Caco-2 (cell line): ENCODE measurements at regions not wholly inside any gene's neighbourhood (a gene's known extent, or its start where the extent isn't known, plus 50 kb on each side); places are given as distances from the start of the nearest gene placed in this dataset.

Experiments
- BruUV-seq: library from RNA; stranded (reverse); fragments of 400-500 nt; replicated peaks from 2 replicates; lab custom pipeline; 2021; lab: Mats Ljungman, UMichigan
- CTCF ChIA-PET: fragments of 300-600 bp; sonication (Branson Sonifier 250); formaldehyde crosslinking; loops from one replicate; lab custom pipeline; 2022; ENCODE audit warnings: antibody characterized with exemption; lab: Charles Lee
- POLR2A ChIA-PET: fragments of 300-600 bp; sonication (Branson Sonifier 250); formaldehyde crosslinking; loops from one replicate; lab custom pipeline; 2022; ENCODE audit warnings: antibody characterized with exemption; lab: Charles Lee
- DNase-seq, 2 experiments: peaks; one replicate each; pipeline versions ENCODE4 v3.0.0 to v3.0.0-alpha.2; 2020 to 2022
- H3K27me3 ChIP-seq: replicated peaks from 2 replicates; pipeline ENCODE4 v1.6.0; 2011; ENCODE audit warnings: low read length; ENCODE audit not compliant: control insufficient read depth, insufficient read depth
- H3K36me3 ChIP-seq: 2 replicates; pipeline ENCODE4 v1.5.1; 2011; ENCODE audit warnings: low read length; ENCODE audit not compliant: control insufficient read depth, insufficient read depth
- H3K4me1 ChIP-seq: fragments of 250-450 bp; sonication (Bioruptor Pico); 2 replicates; pipeline ENCODE4 v1.5.1; 2020; ENCODE audit warnings: mild to moderate bottlenecking
- H3K4me3 ChIP-seq: 2 replicates; pipeline ENCODE4 v1.5.1; 2011; ENCODE audit warnings: low read depth, mild to moderate bottlenecking, control low read depth, low read length
- H3K9me3 ChIP-seq: fragments of 250-450 bp; sonication (Bioruptor Pico); 2 replicates; pipeline ENCODE4 v1.5.1; 2020; ENCODE audit warnings: mild to moderate bottlenecking, moderate library complexity
- H3K27ac Mint-ChIP-seq: one replicate; pipeline ENCODE4 v1.8.0; 2022; ENCODE audit warnings: mixed read lengths; ENCODE audit not compliant: unreplicated experiment
- H3K27me3 Mint-ChIP-seq: one replicate; pipeline ENCODE4 v1.8.0; 2022; ENCODE audit warnings: mixed read lengths; ENCODE audit not compliant: insufficient read depth, unreplicated experiment
- H3K36me3 Mint-ChIP-seq: one replicate; pipeline ENCODE4 v1.8.0; 2022; ENCODE audit warnings: mild to moderate bottlenecking, mixed read lengths; ENCODE audit not compliant: insufficient read depth, unreplicated experiment
- H3K4me1 Mint-ChIP-seq: one replicate; pipeline ENCODE4 v1.8.0; 2022; ENCODE audit warnings: low read depth, mixed read lengths; ENCODE audit not compliant: unreplicated experiment
- H3K4me3 Mint-ChIP-seq: one replicate; pipeline ENCODE4 v1.8.0; 2022; ENCODE audit warnings: mild to moderate bottlenecking, moderate library complexity, mixed read lengths; ENCODE audit not compliant: unreplicated experiment
- H3K9me3 Mint-ChIP-seq: one replicate; pipeline ENCODE4 v1.8.0; 2022; ENCODE audit warnings: mixed read lengths; ENCODE audit not compliant: unreplicated experiment
- CTCF ChIP-seq, 2 experiments: fragments of 200-600 bp in 1 of 2; IDR thresholded peaks; 1 replicate in 1 of 2; 2 replicates in 1 of 2; pipeline versions ENCODE4 v1.5.1 to v1.8.0; 2011 to 2022; ENCODE audit warnings: antibody characterized with exemption in 1 of 2, control low read depth in 1 of 2, inconsistent platforms in 1 of 2, low read depth in 1 of 2, low read length in 1 of 2, mild to moderate bottlenecking in 1 of 2, moderate library complexity in 1 of 2; ENCODE audit not compliant: insufficient read depth in 1 of 2, severe bottlenecking in 1 of 2, unreplicated experiment in 1 of 2
- intact Hi-C: fragments of 100-400 bp; cut with micrococcal nuclease; formaldehyde crosslinking; loops from one replicate; pipeline ENCODE4 v1.10.0; 2022; ENCODE audit not compliant: unreplicated experiment

- Mint-ChIP-seq H3K36me3 (peaks cover 6% of the 10 kb centered on the region), H3K4me1 (peaks cover 18% of the 10 kb centered on the region), H3K4me3 (no peak overlapping the region), H3K9me3 (peaks cover 9% of the 10 kb centered on the region), H3K27me3 (no peaks in the 10 kb centered on the region), H3K27ac (peak overlapping the region; percentile 67)
- Histone ChIP-seq H3K27me3 (no peaks in the 10 kb centered on the region), H3K9me3 (no peaks in the 10 kb centered on the region), H3K4me1 (peaks cover 21% of the 10 kb centered on the region), H3K4me3 (no peak overlapping the region), H3K36me3 (no peaks in the 10 kb centered on the region)
- no peak for TF ChIP-seq CTCF (IDR thresholded peaks at IDR 0.05; ENCODE audit: insufficient read depth in 1 of 2, low read depth in 1 of 2, low read length in 1 of 2, severe bottlenecking in 1 of 2, unreplicated experiment in 1 of 2)
- ChIA-PET CTCF (no interaction called here), POLR2A (interaction anchor here (0.7 kb wide), 1 partner anchor 252 kb away, joined by 4 read pairs; no protein-coding TSS in a partner anchor)
- no peak for DNase-seq
- no TSS peak for BruUV-seq
- intact Hi-C loops = no loop called here
Measured at GRCh38 chr5:173726846-173727557, 110.6 kb upstream of the BOD1 start.

GRCh38 chr5:173727839-173728778 lies 111.7 kb upstream of the BOD1 start:
- peaks cover 18% of the 10 kb centered on the region for H3K4me1 Mint-ChIP-seq
- peaks cover 9% of the 10 kb centered on the region for H3K9me3 Mint-ChIP-seq
- no peak for TF ChIP-seq CTCF (IDR thresholded peaks at IDR 0.05; ENCODE audit: insufficient read depth in 1 of 2, low read depth in 1 of 2, low read length in 1 of 2, severe bottlenecking in 1 of 2, unreplicated experiment in 1 of 2)
- intact Hi-C loops = no loop called here
- no peaks in the 10 kb centered on the region for H3K27me3 Mint-ChIP-seq
- H3K27ac Mint-ChIP-seq = peak overlapping the region; percentile 67
- no TSS peak for BruUV-seq
- Histone ChIP-seq H3K9me3 (no peaks in the 10 kb centered on the region), H3K4me1 (peaks cover 21% of the 10 kb centered on the region), H3K4me3 (no peak overlapping the region), H3K36me3 (no peaks in the 10 kb centered on the region), H3K27me3 (no peaks in the 10 kb centered on the region)
- ChIA-PET CTCF (no interaction called here), POLR2A (interaction anchor here (0.6 kb wide), 1 partner anchor 126 kb away, joined by 4 read pairs; no protein-coding TSS in a partner anchor)
- DNase-seq = peak in 1 of 2 experiments; percentile 48
- no peak overlapping the region for H3K4me3 Mint-ChIP-seq
- H3K36me3 Mint-ChIP-seq = peaks cover 6% of the 10 kb centered on the region

- TF ChIP-seq CTCF (IDR thresholded peaks at IDR 0.05; ENCODE audit: insufficient read depth in 1 of 2, low read depth in 1 of 2, low read length in 1 of 2, severe bottlenecking in 1 of 2, unreplicated experiment in 1 of 2) = no peak
- Histone ChIP-seq H3K27me3 (no peaks in the 10 kb centered on the region), H3K4me3 (no peak overlapping the region), H3K36me3 (no peaks in the 10 kb centered on the region), H3K9me3 (no peaks in the 10 kb centered on the region), H3K4me1 (peaks cover 21% of the 10 kb centered on the region)
- no TSS peak for BruUV-seq
- Mint-ChIP-seq H3K36me3 (peaks cover 6% of the 10 kb centered on the region), H3K4me3 (no peak overlapping the region), H3K27ac (peak overlapping the region; percentile 67), H3K9me3 (peaks cover 9% of the 10 kb centered on the region), H3K27me3 (no peaks in the 10 kb centered on the region), H3K4me1 (peaks cover 18% of the 10 kb centered on the region)
- CTCF ChIA-PET = interaction anchor here (0.6 kb wide), 1 partner anchor 29 kb away, joined by 5 read pairs; no protein-coding TSS in a partner anchor
- intact Hi-C loops = no loop called here
- DNase-seq = no peak
- POLR2A ChIA-PET = interaction anchor here (0.6 kb wide), 1 partner anchor 125 kb away, joined by 4 read pairs; no protein-coding TSS in a partner anchor
Measured at GRCh38 chr5:173729079-173729765, 112.8 kb upstream of the BOD1 start.
